HG03103 (cell line): ENCODE measurements at regions not wholly inside any gene's neighbourhood (a gene's known extent, or its start where the extent isn't known, plus 50 kb on each side); places are given as distances from the start of the nearest gene placed in this dataset.

ENCODE experiments used
- ATAC-seq: cut with Tn5 transposase; IDR thresholded peaks from one replicate; pipeline ENCODE4 v1.9.1; 2021; ENCODE audit warnings: low read depth; ENCODE audit not compliant: unreplicated experiment

DNA sequence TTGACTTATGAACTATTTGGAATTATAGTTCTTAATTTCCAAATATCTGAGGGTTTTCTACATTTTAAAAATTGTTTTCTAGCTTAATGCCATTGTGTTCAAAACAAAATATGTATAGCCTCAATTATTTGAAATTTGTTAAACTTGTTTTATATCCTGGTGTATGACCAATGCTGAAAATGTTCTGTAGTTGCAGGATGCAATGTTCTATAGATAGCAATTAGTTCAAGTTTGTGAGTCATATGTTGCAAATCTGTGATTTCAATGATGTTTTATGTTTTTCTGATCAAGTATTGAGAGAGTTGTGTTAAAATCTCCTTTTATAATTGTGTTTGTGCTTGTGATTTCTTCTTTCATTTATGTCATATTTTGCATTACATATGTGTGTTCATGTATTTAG lies 517.5 kb downstream of the ADGRL2 start:
- ATAC-seq = no peak

- ATAC-seq = no peak
These were observed 516.9 kb downstream of the ADGRL2 start for GRCh38 chr1:82317671-82318070.

GRCh38 chr1:82299656-82300055 lies 498.9 kb downstream of the ADGRL2 start:
- ATAC-seq = no peak

GRCh38 chr1:82299056-82299455 lies 498.3 kb downstream of the ADGRL2 start:
- no peak for ATAC-seq

- ATAC-seq = no peak
These were observed 496.6 kb downstream of the ADGRL2 start for GRCh38 chr1:82297139-82297896.

DNA sequence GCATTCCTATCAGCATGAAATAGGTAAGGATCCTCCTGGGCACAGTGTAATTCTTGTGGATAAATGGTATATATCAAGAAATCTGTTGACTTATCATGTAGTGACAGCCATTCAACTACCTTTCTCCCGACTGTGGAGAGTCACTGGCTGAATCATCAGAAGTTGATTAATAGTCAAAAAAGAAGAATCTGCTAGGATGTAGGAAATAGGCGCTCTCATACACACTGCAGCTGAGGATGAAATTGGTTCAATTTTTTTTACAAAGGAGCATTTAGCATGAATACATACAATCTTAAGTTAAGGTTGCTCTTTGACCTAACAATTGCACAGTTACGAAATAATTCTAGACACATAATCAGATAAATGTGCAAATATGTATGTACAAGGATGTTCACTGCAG lies 486.8 kb downstream of the ADGRL2 start:
- ATAC-seq = no peak

- ATAC-seq = no peak
These were observed 483.5 kb downstream of the ADGRL2 start for GRCh38 chr1:82284213-82284612.

DNA sequence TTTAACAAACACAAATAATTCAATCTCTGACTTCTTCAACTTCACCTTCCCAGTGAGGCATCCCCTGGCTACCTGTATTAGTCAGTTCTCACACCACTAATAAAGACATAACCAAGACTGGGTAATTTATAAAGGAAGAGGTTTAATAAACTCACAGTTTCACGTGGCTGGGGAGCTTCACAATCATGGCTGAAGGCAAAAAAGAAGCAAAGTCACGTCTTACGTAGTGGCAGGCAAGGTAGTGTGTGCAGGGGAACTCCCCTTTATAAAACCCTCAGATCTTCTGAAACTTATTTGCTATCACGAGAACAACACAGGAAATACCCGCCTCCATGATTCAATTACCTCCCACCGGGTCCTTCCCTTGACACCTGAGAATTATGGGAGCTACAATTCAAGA lies 478.5 kb downstream of the ADGRL2 start:
- no peak for ATAC-seq

GRCh38 chr1:82273816-82274215 lies 473.1 kb downstream of the ADGRL2 start:
- ATAC-seq = no peak

DNA sequence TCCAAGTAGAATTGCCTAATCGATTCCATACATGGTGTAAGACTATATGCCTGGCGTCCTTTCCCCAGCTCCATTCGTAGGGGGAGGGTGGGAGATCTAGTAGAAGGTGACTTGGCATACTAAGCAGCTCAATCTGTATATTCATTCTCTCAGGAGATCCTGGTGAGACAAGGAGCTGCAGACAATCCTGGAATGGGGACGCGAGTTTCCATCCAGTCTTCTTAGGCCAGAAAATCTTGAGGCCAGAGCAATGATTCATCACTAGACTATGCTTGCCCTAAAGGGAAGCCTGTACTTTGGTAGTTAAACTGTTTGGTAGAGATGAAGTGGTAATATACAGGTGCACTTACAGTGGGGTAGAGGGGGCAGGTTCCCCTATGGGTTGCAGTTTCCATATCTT lies 468.7 kb downstream of the ADGRL2 start:
- ATAC-seq = no peak

GRCh38 chr1:82268826-82269225 lies 468.1 kb downstream of the ADGRL2 start:
- no peak for ATAC-seq

DNA sequence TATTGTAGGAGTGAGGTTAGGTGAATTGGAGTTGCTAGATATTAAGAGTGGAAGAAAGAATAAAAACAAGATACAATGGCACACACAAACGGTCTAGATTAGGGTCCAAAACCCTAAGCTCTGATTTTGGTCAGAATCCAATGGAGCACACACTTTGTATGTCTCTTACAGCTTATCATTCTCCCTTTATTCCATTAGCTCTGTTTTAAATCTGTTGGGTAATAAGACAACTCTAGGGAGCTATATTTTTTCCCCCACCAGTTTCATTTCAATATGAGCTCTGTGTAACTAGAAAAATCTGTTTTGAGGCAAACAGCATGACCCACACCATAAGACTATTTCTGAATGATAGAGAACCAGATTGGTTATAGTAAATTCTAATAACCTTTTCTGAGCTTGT lies 465.6 kb downstream of the ADGRL2 start:
- no peak for ATAC-seq

DNA sequence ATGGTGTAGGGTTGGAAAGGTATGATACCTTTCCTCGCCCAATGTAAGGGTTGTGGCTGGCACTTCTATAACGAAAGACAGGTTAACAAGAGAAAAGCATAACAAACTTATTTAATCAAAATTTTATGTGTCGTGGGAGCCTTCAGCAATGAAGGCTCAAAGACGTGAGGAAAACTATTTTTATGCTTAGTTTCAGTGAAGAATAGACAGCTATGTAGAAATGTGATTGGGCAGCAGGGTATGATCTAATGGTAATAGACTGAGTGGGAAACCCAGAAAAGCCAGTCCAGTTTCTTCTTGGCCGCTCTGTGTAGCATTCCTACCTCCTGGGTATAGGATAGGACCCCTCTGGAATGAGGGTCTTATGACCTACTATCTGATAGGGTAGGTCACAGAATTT lies 464.7 kb downstream of the ADGRL2 start:
- ATAC-seq = no peak

GRCh38 chr1:82264802-82265201 lies 464.1 kb downstream of the ADGRL2 start:
- no peak for ATAC-seq

DNA sequence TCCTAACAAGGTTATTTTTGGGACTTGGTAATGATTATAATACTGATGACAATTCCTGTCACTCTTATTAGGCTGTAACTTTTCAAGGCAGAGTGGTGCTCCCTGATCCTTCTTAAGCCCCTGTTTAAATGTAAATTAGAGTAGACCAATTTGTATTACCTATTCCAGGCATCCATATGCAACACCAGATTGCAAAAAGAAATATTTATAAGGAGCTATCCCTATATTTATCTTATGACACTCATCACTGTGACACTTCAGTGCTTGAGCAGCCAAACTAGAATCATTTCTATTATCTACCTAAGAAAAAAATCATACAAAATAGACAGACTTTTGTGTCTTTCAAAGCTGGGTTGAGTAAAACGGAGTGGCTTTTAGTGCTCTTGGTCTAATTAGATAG lies 462.7 kb downstream of the ADGRL2 start:
- no peak for ATAC-seq

DNA sequence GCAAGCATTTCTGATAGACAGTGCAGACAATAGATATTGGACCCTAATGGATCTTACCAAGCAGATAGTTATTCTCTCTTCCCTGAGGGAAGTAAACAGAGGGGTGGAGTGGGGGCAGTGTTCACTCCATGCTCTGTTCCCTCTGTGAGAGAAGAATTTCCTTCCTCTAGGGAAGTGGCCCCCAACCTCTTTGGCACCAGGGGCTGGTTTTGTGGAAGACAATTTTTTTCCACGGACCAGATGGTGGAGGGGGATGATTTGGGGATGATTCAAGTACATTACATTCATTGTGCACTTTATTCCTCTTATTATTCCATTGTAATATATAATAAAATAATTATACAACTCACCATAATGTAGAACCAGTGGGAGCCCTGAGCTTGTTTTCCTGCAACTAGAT lies 459.9 kb downstream of the ADGRL2 start:
- ATAC-seq = no peak

- no peak for ATAC-seq
These were observed 459.3 kb downstream of the ADGRL2 start for GRCh38 chr1:82260051-82260450.

DNA sequence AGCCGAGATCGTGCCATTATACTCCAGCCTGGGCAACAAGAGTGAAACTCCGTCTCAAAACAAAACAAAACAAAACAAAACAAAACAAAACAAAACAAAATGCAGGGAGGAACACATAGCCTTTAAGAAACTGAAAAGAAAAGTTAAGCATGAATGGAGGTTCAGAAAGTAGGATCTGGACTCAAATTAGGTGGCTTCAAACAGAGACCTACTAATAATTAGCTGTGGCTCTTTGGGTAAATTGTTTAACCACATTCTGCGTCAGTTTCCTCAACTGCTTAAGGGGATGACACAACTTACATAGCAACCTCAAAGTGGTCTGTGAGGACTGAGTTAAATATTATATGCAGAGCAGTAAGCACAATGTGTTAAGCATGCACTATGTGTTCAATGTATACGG lies 458.2 kb downstream of the ADGRL2 start:
- no peak for ATAC-seq

GRCh38 chr1:82246050-82246449 lies 445.3 kb downstream of the ADGRL2 start:
- ATAC-seq = no peak

- no peak for ATAC-seq
These were observed 444.7 kb downstream of the ADGRL2 start for GRCh38 chr1:82245345-82246014.

DNA sequence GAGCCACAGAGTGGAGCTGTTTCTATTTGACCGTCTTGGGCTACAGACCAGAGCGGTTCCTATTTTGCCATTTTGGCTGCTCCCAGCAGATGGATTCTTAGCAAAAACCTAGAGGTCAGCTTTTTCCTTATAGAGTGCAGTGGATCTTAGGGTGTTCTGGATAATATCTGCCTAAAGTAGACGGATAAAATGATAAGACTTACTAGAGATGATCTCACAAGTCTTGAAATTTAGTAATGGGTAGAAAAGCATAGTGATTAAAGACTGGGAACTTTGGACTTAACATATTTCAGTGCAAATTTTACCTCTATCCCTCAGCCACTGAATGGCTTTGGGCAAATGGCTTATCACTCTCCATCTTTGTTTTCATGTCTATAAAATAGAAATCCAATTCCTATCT lies 439.8 kb downstream of the ADGRL2 start:
- ATAC-seq = no peak

GRCh38 chr1:82230667-82231066 lies 429.9 kb downstream of the ADGRL2 start:
- ATAC-seq = no peak
